ENCODE measurements at regions not wholly inside any gene's neighbourhood (a gene's known extent, or its start where the extent isn't known, plus 50 kb on each side); places are given as distances from the start of the nearest gene placed in this dataset.

DNA sequence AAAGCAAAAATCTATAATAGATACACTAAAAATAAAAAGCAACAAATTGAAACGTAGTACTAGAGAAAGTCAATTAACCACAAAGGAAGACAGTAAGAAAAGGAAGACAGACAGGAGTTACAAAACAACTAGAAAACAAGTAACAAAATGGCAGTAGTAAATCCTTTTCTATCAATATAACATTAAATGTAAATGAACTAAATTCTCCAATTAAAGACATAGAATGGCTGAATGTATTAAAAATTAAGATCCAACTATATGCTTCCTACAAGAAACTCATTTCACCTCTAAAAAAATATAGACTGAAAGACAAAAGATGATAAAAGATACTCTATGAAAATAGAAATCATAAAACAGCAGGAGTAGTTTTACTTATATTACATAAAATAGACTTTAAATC lies 79.1 kb downstream of the CTH start:
- Histone ChIP-seq H3K36me3 (no peaks in the 10 kb centered on the region), H3K4me3 (no peak overlapping the region), H3K9me3 (no peaks in the 10 kb centered on the region), H3K27ac (no peak overlapping the region), H3K4me1 (no peaks in the 10 kb centered on the region), H3K27me3 (no peaks in the 10 kb centered on the region)
- ATAC-seq (no peak), DNase-seq (no peak)
- TF ChIP-seq, protein P1, sequence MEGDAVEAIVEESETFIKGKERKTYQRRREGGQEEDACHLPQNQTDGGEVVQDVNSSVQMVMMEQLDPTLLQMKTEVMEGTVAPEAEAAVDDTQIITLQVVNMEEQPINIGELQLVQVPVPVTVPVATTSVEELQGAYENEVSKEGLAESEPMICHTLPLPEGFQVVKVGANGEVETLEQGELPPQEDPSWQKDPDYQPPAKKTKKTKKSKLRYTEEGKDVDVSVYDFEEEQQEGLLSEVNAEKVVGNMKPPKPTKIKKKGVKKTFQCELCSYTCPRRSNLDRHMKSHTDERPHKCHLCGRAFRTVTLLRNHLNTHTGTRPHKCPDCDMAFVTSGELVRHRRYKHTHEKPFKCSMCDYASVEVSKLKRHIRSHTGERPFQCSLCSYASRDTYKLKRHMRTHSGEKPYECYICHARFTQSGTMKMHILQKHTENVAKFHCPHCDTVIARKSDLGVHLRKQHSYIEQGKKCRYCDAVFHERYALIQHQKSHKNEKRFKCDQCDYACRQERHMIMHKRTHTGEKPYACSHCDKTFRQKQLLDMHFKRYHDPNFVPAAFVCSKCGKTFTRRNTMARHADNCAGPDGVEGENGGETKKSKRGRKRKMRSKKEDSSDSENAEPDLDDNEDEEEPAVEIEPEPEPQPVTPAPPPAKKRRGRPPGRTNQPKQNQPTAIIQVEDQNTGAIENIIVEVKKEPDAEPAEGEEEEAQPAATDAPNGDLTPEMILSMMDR (IDR thresholded peaks at IDR 0.05) = no peak
- intact Hi-C loops (cut with DNase I) = no loop called here

DNA sequence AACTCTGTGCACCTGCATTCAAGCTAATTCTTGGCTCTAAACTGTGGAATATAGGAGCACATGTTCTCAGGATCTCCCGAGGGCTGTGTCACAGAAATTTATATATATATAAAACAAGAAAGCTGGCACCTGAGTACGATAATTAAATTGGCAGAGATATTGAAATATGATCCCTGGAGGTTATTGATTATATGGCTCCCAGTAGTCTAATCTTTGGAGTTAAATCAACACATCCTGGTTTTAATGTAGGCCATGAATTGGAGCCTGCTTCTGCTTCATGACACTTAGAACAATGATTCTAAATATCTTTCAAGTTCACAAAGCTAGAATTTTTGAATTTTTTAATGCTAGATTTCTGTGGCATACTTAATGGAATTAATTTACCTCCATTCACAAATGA lies 84.3 kb downstream of the CTH start:
- Histone ChIP-seq H3K9me3 (no peaks in the 10 kb centered on the region), H3K27ac (no peak overlapping the region), H3K4me3 (no peak overlapping the region), H3K36me3 (no peaks in the 10 kb centered on the region), H3K27me3 (no peaks in the 10 kb centered on the region), H3K4me1 (no peaks in the 10 kb centered on the region)
- DNase-seq = no peak
- intact Hi-C loops (cut with DNase I) = no loop called here
- no peak for ATAC-seq
- TF ChIP-seq, protein P1 (IDR thresholded peaks at IDR 0.05) = no peak

DNA sequence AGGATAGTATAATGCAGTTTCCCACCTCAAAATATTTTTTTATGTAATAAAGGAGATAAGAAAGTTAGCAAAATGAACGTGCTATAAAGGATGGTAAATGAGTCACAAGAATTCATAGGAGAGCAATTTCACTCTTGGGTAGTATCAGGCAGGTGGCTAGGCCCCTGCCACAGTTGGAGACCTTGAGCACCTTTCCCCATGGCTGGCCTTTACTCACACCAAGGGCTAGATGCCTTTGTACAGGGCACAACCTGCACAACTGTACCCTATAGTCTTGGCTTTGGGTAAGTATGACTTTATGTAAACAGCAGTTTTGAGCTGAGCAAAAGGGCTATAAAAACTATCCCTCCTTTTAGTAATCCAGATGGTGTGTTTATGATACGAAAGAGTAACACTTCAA lies 85.1 kb downstream of the CTH start:
- Histone ChIP-seq H3K4me3 (no peak overlapping the region), H3K36me3 (no peaks in the 10 kb centered on the region), H3K27me3 (no peaks in the 10 kb centered on the region), H3K27ac (no peak overlapping the region), H3K9me3 (no peaks in the 10 kb centered on the region), H3K4me1 (no peaks in the 10 kb centered on the region)
- ATAC-seq = no peak
- TF ChIP-seq, protein P1 (IDR thresholded peaks at IDR 0.05) = no peak
- no peak for DNase-seq
- intact Hi-C loops (cut with DNase I) = no loop called here

DNA sequence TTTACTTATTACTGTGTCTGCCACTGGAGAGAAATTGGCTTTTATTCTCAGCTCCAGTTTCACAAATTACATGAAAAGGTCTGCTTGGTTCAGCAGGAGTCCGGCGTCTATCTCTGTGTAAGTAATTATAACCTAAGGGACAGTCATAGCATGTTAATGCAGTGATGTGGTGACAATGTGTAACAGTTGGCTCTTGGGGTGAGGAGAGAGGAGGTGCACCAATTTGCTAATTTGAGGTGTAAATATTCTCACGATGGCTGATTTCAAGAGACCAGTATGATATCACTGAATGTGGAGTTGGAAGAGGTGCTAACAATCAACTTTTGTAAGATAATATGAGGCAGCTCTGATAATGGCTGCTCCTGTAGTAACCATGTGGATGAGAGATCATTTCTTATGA lies 86.1 kb downstream of the CTH start:
- Histone ChIP-seq H3K36me3 (no peaks in the 10 kb centered on the region), H3K4me1 (no peaks in the 10 kb centered on the region), H3K9me3 (no peaks in the 10 kb centered on the region), H3K4me3 (no peak overlapping the region), H3K27me3 (no peaks in the 10 kb centered on the region), H3K27ac (no peak overlapping the region)
- intact Hi-C loops (cut with DNase I) = no loop called here
- DNase-seq (no peak), ATAC-seq (no peak)
- TF ChIP-seq, protein P1 (IDR thresholded peaks at IDR 0.05) = no peak

DNA sequence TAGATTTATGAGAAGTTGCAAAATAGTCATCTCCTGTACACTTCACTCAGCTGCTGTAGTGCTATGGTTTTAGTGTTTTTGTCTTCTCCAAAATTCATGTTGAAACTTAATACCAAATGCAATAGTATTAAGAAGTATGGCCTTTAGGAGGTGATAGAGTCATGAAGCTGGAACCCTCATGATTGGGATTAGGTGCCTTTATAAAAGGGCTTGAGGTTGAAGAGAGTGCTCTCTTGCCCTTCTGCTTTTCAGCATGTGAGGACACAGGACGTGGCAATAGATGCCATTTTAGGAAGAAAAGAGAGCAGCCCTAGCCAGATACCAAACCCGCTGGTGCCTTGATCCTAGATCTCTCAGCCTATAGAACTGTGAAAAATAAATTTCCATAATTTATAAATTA lies 87.6 kb downstream of the CTH start:
- Histone ChIP-seq H3K4me1 (no peaks in the 10 kb centered on the region), H3K27me3 (no peaks in the 10 kb centered on the region), H3K9me3 (no peaks in the 10 kb centered on the region), H3K27ac (no peak overlapping the region), H3K36me3 (no peaks in the 10 kb centered on the region), H3K4me3 (no peak overlapping the region)
- DNase-seq (no peak), ATAC-seq (no peak)
- TF ChIP-seq, protein P1 (IDR thresholded peaks at IDR 0.05) = no peak
- intact Hi-C loops (cut with DNase I) = no loop called here
